CD14-positive monocyte (primary cell): ENCODE measurements at regions not wholly inside any gene's neighbourhood (a gene's known extent, or its start where the extent isn't known, plus 50 kb on each side); places are given as distances from the start of the nearest gene placed in this dataset.

Source experiments
- DNase-seq, 3 donors: peaks; one replicate each; pipeline ENCODE4 v3.0.0-alpha.2; 2011 to 2022
- H2AFZ ChIP-seq: 2 replicates; pipeline ENCODE4 v1.6.0; 2012; ENCODE audit warnings: mild to moderate bottlenecking, low read depth, low read length, inconsistent platforms; ENCODE audit not compliant: insufficient read depth, poor library complexity, severe bottlenecking
- H3K27ac ChIP-seq, 2 donors: 1 replicate in 1 of 2; 2 replicates in 1 of 2; pipeline ENCODE4 v1.5.1; 2012 to 2013; ENCODE audit warnings: low read length in 2 of 2, control low read depth in 1 of 2, inconsistent platforms in 1 of 2, low read depth in 1 of 2, mild to moderate bottlenecking in 1 of 2
- H3K27me3 ChIP-seq, 2 donors: one replicate each; pipeline versions ENCODE4 v1.6.0 to v1.6.1; 2011 to 2013; ENCODE audit warnings: low read length in 2 of 2; ENCODE audit not compliant: control insufficient read depth in 2 of 2, insufficient read depth in 2 of 2
- H3K36me3 ChIP-seq, 2 donors: replicated peaks in 1 of 2; 1 replicate in 1 of 2; 2 replicates in 1 of 2; pipeline versions ENCODE4 v1.5.1 to v1.6.1; 2012 to 2013; ENCODE audit warnings: low read length in 2 of 2, control low read depth in 1 of 2, inconsistent platforms in 1 of 2, mild to moderate bottlenecking in 1 of 2; ENCODE audit not compliant: insufficient read depth in 2 of 2, control insufficient read depth in 1 of 2
- H3K4me1 ChIP-seq, 2 donors: 1 replicate in 1 of 2; 2 replicates in 1 of 2; pipeline versions ENCODE4 v1.5.1 to v1.6.1; 2012 to 2013; ENCODE audit warnings: low read length in 2 of 2, control low read depth in 1 of 2, inconsistent platforms in 1 of 2, mild to moderate bottlenecking in 1 of 2, moderate library complexity in 1 of 2; ENCODE audit not compliant: insufficient read depth in 2 of 2, control insufficient read depth in 1 of 2
- H3K4me2 ChIP-seq: replicated peaks from 2 replicates; pipeline ENCODE3; 2012; ENCODE audit warnings: low read length, moderate library complexity, mild to moderate bottlenecking; ENCODE audit not compliant: poor library complexity, severe bottlenecking; ENCODE audit errors: extremely low read depth
- H3K4me3 ChIP-seq, 3 experiments: fragments of 200-600 bp in 1 of 3; sonication (generic) in 1 of 3; replicated peaks in 1 of 3; 1 replicate in 2 of 3; 2 replicates in 1 of 3; pipeline ENCODE4 v1.5.1; 2011 to 2013; ENCODE audit warnings: low read length in 3 of 3, mild to moderate bottlenecking in 3 of 3, control low read depth in 2 of 3, low read depth in 2 of 3, inconsistent platforms in 1 of 3, moderate library complexity in 1 of 3
- H3K79me2 ChIP-seq: 2 replicates; pipeline ENCODE4 v1.6.0; 2012; ENCODE audit warnings: mild to moderate bottlenecking, control low read depth, inconsistent platforms, low read length, moderate library complexity; ENCODE audit not compliant: insufficient read depth
- H3K9ac ChIP-seq: 2 replicates; pipeline ENCODE4 v1.6.0; 2017; ENCODE audit warnings: low read length, mild to moderate bottlenecking; ENCODE audit not compliant: insufficient read depth, poor library complexity, severe bottlenecking
- H3K9me3 ChIP-seq, 2 donors: replicated peaks in 1 of 2; 1 replicate in 1 of 2; 2 replicates in 1 of 2; pipeline versions ENCODE4 v1.5.1 to v1.6.1; 2012 to 2013; ENCODE audit warnings: low read length in 2 of 2, control low read depth in 1 of 2; ENCODE audit not compliant: control insufficient read depth in 1 of 2, insufficient read depth in 1 of 2
- H4K20me1 ChIP-seq: 2 replicates; pipeline ENCODE4 v1.6.0; 2012; ENCODE audit warnings: mild to moderate bottlenecking, low read length, control low read depth, moderate library complexity; ENCODE audit not compliant: insufficient read depth
- H3K27ac Mint-ChIP-seq, 7 donors: one replicate each; pipeline ENCODE4 v1.8.0; 2020; ENCODE audit warnings: mild to moderate bottlenecking in 7 of 7, mixed read lengths in 7 of 7, moderate library complexity in 6 of 7, inconsistent platforms in 2 of 7
- H3K27me3 Mint-ChIP-seq, 3 donors: one replicate each; pipeline ENCODE4 v1.8.0; 2021 to 2022; ENCODE audit warnings: low read depth in 3 of 3, mild to moderate bottlenecking in 3 of 3, mixed read lengths in 3 of 3, moderate library complexity in 3 of 3, inconsistent platforms in 1 of 3
- H3K36me3 Mint-ChIP-seq, 2 donors: one replicate each; pipeline ENCODE4 v1.8.0; 2020; ENCODE audit warnings: mixed read lengths in 2 of 2, inconsistent platforms in 1 of 2, mild to moderate bottlenecking in 1 of 2
- H3K4me1 Mint-ChIP-seq: one replicate; pipeline ENCODE4 v1.8.0; 2020; ENCODE audit warnings: mild to moderate bottlenecking, mixed read lengths
- H3K4me3 Mint-ChIP-seq, 2 donors: one replicate each; pipeline ENCODE4 v1.8.0; 2020; ENCODE audit warnings: mild to moderate bottlenecking in 2 of 2, mixed read lengths in 2 of 2, moderate library complexity in 1 of 2
- H3K9me3 Mint-ChIP-seq, 7 donors: one replicate each; pipeline ENCODE4 v1.8.0; 2020 to 2022; ENCODE audit warnings: mixed read lengths in 7 of 7, mild to moderate bottlenecking in 6 of 7, moderate library complexity in 6 of 7, inconsistent platforms in 2 of 7
- CTCF ChIP-seq: fragments of 200-600 bp; IDR thresholded peaks from one replicate; pipeline ENCODE4 v1.8.0; 2022; ENCODE audit warnings: antibody characterized with exemption, mild to moderate bottlenecking
- WGBS: methylation state at CpG from one replicate; pipeline ENCODE4 v1.1.5; 2013; ENCODE audit warnings: missing lambda C conversion rate; ENCODE audit not compliant: insufficient coverage; 5-methylcytosine and 5-hydroxymethylcytosine counted together
- intact Hi-C, 2 donors: fragments of 100-400 bp; cut with micrococcal nuclease; formaldehyde crosslinking; loops; one replicate each; pipeline versions ENCODE4 v1.15.0 to v1.15.1; 2023

- no peak for TF ChIP-seq CTCF
- intact Hi-C loops = no loop called here
- peaks cover 3 to 19% (median 11%) of the 10 kb centered on the region in 7 donors for H3K9me3 Mint-ChIP-seq
- H3K4me1 Mint-ChIP-seq = no peaks in the 10 kb centered on the region
- H3K4me3 Mint-ChIP-seq = no peak overlapping the region
- Histone ChIP-seq H3K4me3 (no peak overlapping the region), H3K4me2 (no peak overlapping the region), H4K20me1 (no peaks in the 10 kb centered on the region), H3K9me3 (peaks cover 10 to 14% of the 10 kb centered on the region in 2 donors), H2AFZ (no peak overlapping the region), H3K9ac (no peak overlapping the region), H3K27ac (no peak overlapping the region), H3K27me3 (no peaks in the 10 kb centered on the region), H3K79me2 (no peaks in the 10 kb centered on the region), H3K36me3 (no peaks in the 10 kb centered on the region), H3K4me1 (no peaks in the 10 kb centered on the region)
- no peak overlapping the region for H3K27ac Mint-ChIP-seq
- no peaks in the 10 kb centered on the region for H3K36me3 Mint-ChIP-seq
- WGBS = no CpG with 5 or more reads among the region's 4 CpGs
- no peak for DNase-seq
- peaks cover 0 to 1% (median 0%) of the 10 kb centered on the region in 3 donors for H3K27me3 Mint-ChIP-seq
Observed at GRCh38 chr13:67855741-67856238, 625.7 kb upstream of the PCDH9 start.

GRCh38 chr13:67854990-67855389, 624.9 kb upstream of the PCDH9 start:
- Mint-ChIP-seq H3K27me3 (peaks cover 0 to 1% (median 0%) of the 10 kb centered on the region in 3 donors), H3K9me3 (peaks cover 3 to 17% (median 10%) of the 10 kb centered on the region in 7 donors), H3K4me3 (no peak overlapping the region), H3K4me1 (no peaks in the 10 kb centered on the region), H3K36me3 (no peaks in the 10 kb centered on the region), H3K27ac (no peak overlapping the region)
- no peak for TF ChIP-seq CTCF
- no peaks in the 10 kb centered on the region for H3K4me1 ChIP-seq
- intact Hi-C loops = no loop called here
- H2AFZ ChIP-seq = no peak overlapping the region
- no peaks in the 10 kb centered on the region for H3K79me2 ChIP-seq
- H3K4me2 ChIP-seq = no peak overlapping the region
- H3K27ac ChIP-seq = no peak overlapping the region
- no peaks in the 10 kb centered on the region for H4K20me1 ChIP-seq
- H3K27me3 ChIP-seq = no peaks in the 10 kb centered on the region
- no peak overlapping the region for H3K4me3 ChIP-seq
- no peaks in the 10 kb centered on the region for H3K36me3 ChIP-seq
- H3K9me3 ChIP-seq = peaks cover 8 to 10% of the 10 kb centered on the region in 2 donors
- H3K9ac ChIP-seq = no peak overlapping the region
- DNase-seq = no peak
- no CpG with 5 or more reads among the region's 4 CpGs for WGBS
